ACC112 (cell line): ENCODE measurements at regions not wholly inside any gene's neighbourhood (a gene's known extent, or its start where the extent isn't known, plus 50 kb on each side); places are given as distances from the start of the nearest gene placed in this dataset.

Source experiments
- H2AFZ ChIP-seq: fragments of 200-600 bp; sonication (generic); one replicate; pipeline ENCODE4 v1.6.0; 2017; ENCODE audit warnings: antibody characterized with exemption, low read length; ENCODE audit not compliant: unreplicated experiment
- H3K27ac ChIP-seq: fragments of 200-600 bp; sonication (generic); 2 replicates; pipeline ENCODE4 v1.5.1; 2014; ENCODE audit warnings: low read depth, mild to moderate bottlenecking, antibody characterized with exemption, low read length, moderate library complexity
- H3K27me3 ChIP-seq: fragments of 200-600 bp; sonication (generic); 2 replicates; pipeline ENCODE4 v1.6.1; 2014; ENCODE audit warnings: mild to moderate bottlenecking, antibody characterized with exemption, low read length, moderate library complexity, mixed read lengths; ENCODE audit not compliant: insufficient read depth
- H3K36me3 ChIP-seq: fragments of 200-600 bp; sonication (generic); 2 replicates; pipeline ENCODE4 v1.6.1; 2016; ENCODE audit warnings: mild to moderate bottlenecking, antibody characterized with exemption, low read length, moderate library complexity, mixed read lengths; ENCODE audit not compliant: insufficient read depth
- H3K4me1 ChIP-seq: fragments of 200-600 bp; sonication (generic); one replicate; pipeline ENCODE4 v1.6.1; 2016; ENCODE audit warnings: low read length, mixed read lengths; ENCODE audit not compliant: insufficient read depth, unreplicated experiment, control insufficient read depth
- H3K4me3 ChIP-seq: fragments of 200-600 bp; sonication (generic); 2 replicates; pipeline ENCODE4 v1.5.1; 2014; ENCODE audit warnings: mild to moderate bottlenecking, low read depth, low read length
- H3K79me2 ChIP-seq: fragments of 200-600 bp; sonication (generic); one replicate; pipeline ENCODE4 v1.6.0; 2016; ENCODE audit warnings: low read length; ENCODE audit not compliant: control insufficient read depth, unreplicated experiment, insufficient read depth

DNA sequence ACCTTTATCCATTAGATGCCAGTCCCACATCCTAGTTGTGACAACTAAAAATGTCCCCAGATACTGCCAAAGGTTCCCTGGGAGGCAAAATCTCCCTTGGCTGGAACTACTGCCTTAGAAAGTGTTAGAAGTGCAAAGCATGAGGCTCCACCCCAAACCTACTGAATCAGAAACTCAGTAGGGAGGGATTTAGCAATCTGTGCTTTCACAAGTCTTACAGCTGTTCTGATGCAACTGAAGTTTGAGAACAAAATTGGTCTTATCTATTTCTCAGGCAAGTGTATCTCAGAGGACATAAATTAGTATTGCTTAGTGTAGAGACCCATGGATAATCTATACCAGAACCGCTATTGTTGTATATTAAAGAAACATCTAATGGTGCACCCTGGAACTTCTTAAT lies 70.2 kb downstream of the CLDN1 start:
- Histone ChIP-seq H2AFZ (no peak overlapping the region), H3K36me3 (no peaks in the 10 kb centered on the region), H3K27ac (no peak overlapping the region), H3K27me3 (no peaks in the 10 kb centered on the region), H3K4me3 (no peak overlapping the region), H3K4me1 (no peaks in the 10 kb centered on the region), H3K79me2 (no peaks in the 10 kb centered on the region)

DNA sequence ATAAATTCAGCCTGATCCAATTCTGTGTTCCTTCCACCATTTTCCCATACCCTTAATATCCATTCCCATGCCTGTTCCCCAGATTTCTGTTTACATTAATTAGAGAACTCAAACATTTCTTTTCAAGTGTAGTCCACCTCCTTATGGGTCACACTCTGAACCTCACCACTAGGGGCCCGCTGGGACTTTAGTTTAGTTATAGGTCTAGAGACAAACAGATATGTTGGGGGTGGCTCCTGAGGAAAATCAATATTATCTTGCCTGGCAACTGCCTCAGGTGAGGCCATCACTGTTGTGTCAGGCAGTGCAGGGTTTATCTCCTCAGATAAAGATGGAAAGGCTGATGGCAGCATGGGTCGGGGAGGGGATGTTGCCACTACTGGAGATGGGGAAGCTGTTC lies 72.8 kb downstream of the CLDN1 start:
- Histone ChIP-seq H3K4me1 (no peaks in the 10 kb centered on the region), H3K79me2 (no peaks in the 10 kb centered on the region), H3K27me3 (no peaks in the 10 kb centered on the region)

DNA sequence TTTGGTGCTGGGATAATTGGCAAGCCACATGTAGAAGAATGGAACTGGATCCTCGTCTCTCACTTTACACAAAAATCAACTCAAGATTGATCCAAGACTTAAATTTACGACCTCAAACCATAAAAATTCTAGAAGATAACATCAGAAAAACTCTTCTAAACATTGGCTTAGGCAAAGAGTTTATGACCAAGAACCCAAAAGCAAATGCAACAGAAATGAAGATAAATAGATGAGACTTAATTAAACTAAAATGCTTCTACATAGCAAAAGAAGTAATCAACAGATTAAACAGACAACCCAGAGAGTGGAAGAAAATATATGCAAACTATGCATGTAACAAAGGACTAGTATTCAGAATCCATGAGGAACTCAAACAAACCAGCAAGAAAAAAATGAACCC lies 80.1 kb downstream of the CLDN1 start:
- Histone ChIP-seq H3K79me2 (no peaks in the 10 kb centered on the region), H3K27ac (no peak overlapping the region), H3K36me3 (no peaks in the 10 kb centered on the region), H3K4me3 (no peak overlapping the region), H3K4me1 (no peaks in the 10 kb centered on the region), H2AFZ (no peak overlapping the region), H3K27me3 (no peaks in the 10 kb centered on the region)

More for the DNA sequence above, 72.8 kb downstream of the CLDN1 start:
- no peak overlapping the region for H3K4me3 ChIP-seq
- no peaks in the 10 kb centered on the region for H3K36me3 ChIP-seq
- no peak overlapping the region for H2AFZ ChIP-seq
- no peak overlapping the region for H3K27ac ChIP-seq

DNA sequence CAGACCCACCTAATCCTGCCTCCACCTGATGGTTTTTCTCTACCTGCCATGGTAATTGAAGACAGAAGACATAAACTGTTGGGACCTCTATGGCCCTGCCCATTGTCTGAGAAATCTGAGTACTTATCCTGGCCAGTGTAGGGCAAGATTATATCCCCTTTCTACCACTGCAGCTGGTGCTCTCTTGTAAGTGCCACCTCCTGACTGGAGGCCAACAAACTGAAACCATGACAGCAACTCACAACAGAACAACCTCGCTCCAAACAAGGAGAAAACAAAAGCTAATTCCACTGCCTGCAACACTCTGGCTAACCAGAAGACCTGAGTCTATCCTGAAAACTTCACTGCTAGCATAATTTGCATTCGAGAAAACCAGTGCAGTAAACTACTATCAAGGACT lies 82.9 kb downstream of the CLDN1 start:
- H3K79me2 ChIP-seq: no peaks in the 10 kb centered on the region
- no peak overlapping the region for H3K4me3 ChIP-seq
- no peak overlapping the region for H3K27ac ChIP-seq
- H3K27me3 ChIP-seq: no peaks in the 10 kb centered on the region
- no peaks in the 10 kb centered on the region for H3K36me3 ChIP-seq
- H2AFZ ChIP-seq: no peak overlapping the region
- H3K4me1 ChIP-seq: no peaks in the 10 kb centered on the region

DNA sequence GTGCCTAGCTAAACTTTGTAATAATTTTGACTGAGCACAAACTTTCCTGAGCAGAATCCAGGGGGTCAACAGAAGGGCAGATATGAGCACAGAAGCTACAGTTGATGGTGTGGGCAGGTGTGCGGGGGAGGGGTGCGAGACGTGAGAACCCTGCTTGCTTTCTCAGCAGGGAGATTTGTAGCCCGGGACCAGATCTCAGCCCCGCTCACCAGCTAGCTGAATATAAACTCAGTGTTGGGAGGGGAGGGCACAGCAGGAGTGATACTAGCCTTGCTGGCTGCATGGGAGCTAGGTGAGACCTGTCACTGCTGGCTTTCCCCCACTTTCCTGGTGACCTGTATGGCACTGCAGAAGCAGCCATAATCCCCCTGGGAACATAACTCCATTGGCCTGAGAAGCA lies 83.4 kb downstream of the CLDN1 start:
- Histone ChIP-seq H3K27ac (no peak overlapping the region), H3K4me1 (no peaks in the 10 kb centered on the region), H3K36me3 (no peaks in the 10 kb centered on the region), H3K4me3 (no peak overlapping the region), H2AFZ (no peak overlapping the region), H3K27me3 (no peaks in the 10 kb centered on the region), H3K79me2 (no peaks in the 10 kb centered on the region)

DNA sequence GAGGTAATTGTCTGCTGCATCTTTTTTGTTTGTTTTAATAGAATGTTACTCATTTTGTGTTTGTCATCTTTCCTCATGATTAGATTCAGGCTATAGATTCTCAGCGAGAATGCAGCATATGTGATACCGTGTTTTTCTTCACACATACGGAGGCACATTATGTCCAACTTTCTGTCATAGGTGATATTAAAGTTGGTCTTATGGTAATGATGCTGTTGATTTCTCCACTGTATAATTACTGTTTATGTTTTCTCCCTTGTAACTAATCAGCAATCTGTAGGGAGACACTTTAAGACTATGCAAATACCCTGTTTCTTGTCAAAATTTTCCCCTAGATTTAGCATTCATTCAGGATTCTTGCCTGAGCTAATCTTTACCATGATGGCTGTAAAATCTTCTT lies 87.6 kb downstream of the CLDN1 start:
- H3K27me3 ChIP-seq: no peaks in the 10 kb centered on the region
- no peaks in the 10 kb centered on the region for H3K79me2 ChIP-seq
- peaks cover 28% of the 10 kb centered on the region for H3K4me1 ChIP-seq
- H3K36me3 ChIP-seq: no peaks in the 10 kb centered on the region
- no peak overlapping the region for H3K4me3 ChIP-seq
- H2AFZ ChIP-seq: no peak overlapping the region
- no peak overlapping the region for H3K27ac ChIP-seq

DNA sequence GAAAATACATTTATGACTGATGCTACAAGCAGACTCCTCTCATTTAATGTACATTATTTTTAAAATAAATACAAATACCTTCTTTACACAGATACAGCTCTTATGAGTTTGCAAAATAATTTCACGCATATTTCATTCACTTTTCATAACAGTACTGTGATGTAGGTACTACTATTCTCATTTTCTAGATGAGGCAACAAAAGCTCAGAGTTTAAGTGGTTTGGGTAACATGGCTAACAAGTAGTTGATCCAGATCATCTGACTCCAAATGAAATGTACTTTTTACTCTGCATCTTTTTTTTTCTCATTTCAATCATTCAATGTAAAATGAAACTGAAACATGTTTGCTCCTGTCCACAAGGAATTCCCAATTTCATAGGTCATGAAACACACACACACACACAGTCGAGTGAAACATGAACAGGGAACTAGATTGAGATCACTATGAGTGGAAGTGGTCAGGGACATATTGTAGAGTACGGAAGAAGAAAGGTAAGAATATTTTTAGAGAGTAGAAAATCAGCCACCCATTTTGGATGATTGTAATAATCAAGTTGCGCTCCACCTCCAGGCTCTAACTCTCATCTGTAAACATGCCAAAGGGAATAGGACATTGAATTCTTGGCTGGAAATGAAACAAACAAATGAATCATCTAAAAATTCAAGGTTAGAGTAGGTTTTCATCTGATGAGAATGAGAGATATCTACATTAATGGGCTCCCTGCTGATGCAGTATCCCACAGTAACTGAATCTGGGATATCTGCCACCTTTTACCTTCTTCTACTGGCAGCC lies 92.4 kb downstream of the CLDN1 start:
- H3K27ac ChIP-seq: peak overlapping the region; percentile 78
- H3K79me2 ChIP-seq: no peaks in the 10 kb centered on the region

DNA sequence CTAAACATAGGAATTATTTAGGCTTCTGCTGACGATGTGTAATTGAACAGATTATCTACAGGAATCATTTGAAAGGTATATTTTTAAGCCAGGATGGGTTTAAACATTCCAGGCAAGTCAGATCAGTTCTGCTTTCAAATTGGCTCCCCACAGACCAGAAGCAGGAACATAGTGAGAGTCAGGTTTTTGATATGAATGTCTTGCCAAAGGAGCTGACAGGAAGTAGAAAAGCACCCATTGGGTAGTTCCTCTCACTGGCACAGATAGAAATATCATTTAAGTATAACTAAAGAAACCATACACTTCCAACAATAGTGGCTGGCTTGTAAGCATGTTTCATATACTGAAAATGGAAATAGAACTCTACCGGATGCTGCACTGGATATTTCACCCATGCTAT lies 95.2 kb downstream of the CLDN1 start:
- Histone ChIP-seq H3K4me3 (no peak overlapping the region), H3K36me3 (no peaks in the 10 kb centered on the region), H3K4me1 (peaks cover 22% of the 10 kb centered on the region), H3K27ac (no peak overlapping the region), H2AFZ (no peak overlapping the region), H3K27me3 (no peaks in the 10 kb centered on the region), H3K79me2 (no peaks in the 10 kb centered on the region)

More for the DNA sequence above, 92.4 kb downstream of the CLDN1 start:
- Histone ChIP-seq H2AFZ (peak overlapping the region; percentile 10), H3K27me3 (no peaks in the 10 kb centered on the region), H3K36me3 (no peaks in the 10 kb centered on the region), H3K4me1 (peaks cover 28% of the 10 kb centered on the region), H3K4me3 (peak overlapping the region; percentile 38; the same call in 1 of the 2 replicates)

DNA sequence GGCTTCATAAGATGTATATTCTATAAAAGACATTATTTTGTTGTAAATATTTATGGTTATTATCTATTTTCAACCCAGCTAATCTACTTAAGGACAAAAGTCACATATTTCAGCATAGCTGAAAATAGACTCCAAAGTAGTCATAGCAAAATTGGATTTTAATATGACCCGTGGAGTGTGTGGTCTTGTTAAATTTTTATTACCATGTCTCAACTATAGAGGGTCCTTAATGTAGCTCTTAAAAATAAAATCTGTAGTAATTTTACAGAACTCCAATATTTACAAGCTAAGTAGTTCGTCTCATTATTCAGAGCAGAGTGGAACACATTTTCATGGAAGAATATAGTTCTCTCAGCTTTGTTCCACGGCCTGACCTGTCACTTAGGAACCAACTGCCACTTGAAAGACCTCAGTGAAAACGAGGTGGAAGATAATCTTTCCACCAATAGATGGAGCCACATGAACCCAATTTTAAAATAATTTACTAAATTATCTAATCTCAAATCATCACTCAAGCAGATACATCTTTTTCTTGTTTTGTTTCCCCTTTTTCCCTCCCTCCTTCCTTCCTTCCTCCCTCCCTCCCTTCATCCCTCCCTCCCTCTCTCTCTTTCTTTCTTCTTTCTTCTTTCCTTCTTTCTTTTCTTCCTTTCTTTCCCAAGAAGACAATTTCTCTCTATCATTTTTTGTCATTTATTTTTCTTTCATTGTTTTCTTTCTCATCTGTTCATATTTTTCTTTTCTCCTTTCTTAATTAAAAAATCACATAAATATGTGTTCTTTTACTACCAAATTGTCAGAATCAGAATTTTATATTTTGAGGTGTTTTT lies 97.2 kb downstream of the CLDN1 start:
- H3K27ac ChIP-seq: no peak overlapping the region
- H3K79me2 ChIP-seq: no peaks in the 10 kb centered on the region
- no peaks in the 10 kb centered on the region for H3K27me3 ChIP-seq
- H3K4me1 ChIP-seq: peaks cover 5% of the 10 kb centered on the region
- peak overlapping the region; percentile 51 for H2AFZ ChIP-seq
- H3K4me3 ChIP-seq: no peak overlapping the region
- H3K36me3 ChIP-seq: no peaks in the 10 kb centered on the region

DNA sequence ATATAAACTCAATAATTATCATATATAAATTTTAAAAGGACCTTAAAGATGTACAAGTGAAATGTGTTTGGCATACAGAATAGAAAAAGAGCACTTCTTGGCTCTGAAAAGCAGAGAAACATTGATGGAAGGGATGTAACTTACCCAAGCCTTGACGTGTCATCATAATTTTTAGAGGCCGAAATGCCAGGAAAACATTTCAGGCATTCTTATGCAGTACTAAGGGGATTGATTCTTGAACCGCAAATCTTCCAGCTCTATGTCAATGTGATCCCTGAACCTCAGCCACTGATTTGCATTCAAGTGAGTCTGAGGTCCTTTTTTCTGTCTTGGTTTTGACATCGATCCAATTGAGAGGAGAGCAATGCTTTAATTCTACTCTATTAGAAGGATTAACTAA lies 97.8 kb downstream of the CLDN1 start:
- H2AFZ ChIP-seq: peak overlapping the region; percentile 51
- H3K4me1 ChIP-seq: no peaks in the 10 kb centered on the region
- no peak overlapping the region for H3K27ac ChIP-seq
- no peaks in the 10 kb centered on the region for H3K27me3 ChIP-seq
- no peaks in the 10 kb centered on the region for H3K79me2 ChIP-seq
- H3K36me3 ChIP-seq: no peaks in the 10 kb centered on the region
- H3K4me3 ChIP-seq: no peak overlapping the region

DNA sequence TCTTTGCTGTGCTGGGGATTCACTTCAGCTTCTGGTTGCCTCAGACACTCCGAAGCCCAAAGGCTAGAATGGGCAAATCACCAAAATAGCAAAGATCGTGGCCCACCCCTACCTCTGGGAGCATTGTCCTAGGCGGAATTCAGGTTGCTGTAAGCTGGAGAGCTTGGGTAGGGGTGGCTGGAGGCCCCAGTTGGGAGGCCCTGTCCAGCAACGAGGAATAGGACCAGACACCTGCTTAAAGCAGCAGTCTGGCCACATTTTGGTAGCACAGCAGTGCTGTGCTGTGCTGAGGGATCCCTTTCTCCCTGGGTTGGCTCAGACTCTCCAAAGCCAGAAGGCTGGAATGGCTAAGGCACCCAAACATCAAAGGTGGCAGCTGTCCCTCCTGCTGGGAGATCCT lies 99.3 kb downstream of the CLDN1 start:
- Histone ChIP-seq H3K27me3 (no peaks in the 10 kb centered on the region), H2AFZ (no peak overlapping the region), H3K36me3 (no peaks in the 10 kb centered on the region), H3K79me2 (no peaks in the 10 kb centered on the region), H3K4me1 (no peaks in the 10 kb centered on the region), H3K27ac (no peak overlapping the region), H3K4me3 (no peak overlapping the region)
